Astrocyte (in vitro differentiated cells and primary cell): ENCODE measurements at regions not wholly inside any gene's neighbourhood (a gene's known extent, or its start where the extent isn't known, plus 50 kb on each side); places are given as distances from the start of the nearest gene placed in this dataset.

Experiments used
- DNase-seq: peaks from one replicate; pipeline ENCODE4 v3.0.0-alpha.2; 2010; ENCODE audit warnings: low read depth
- FAIRE-seq: peaks from 2 replicates; lab custom pipeline; 2011; peaks lifted over from hg19 to GRCh38; lab: Jason Lieb, UNC
- H2AFZ ChIP-seq: 2 replicates; pipeline ENCODE4 v1.6.0; 2012; ENCODE audit warnings: low read depth, low read length, inconsistent platforms
- H3K27ac ChIP-seq: 2 replicates; pipeline ENCODE4 v1.5.1; 2011; ENCODE audit warnings: low read depth, low read length, inconsistent platforms
- H3K27me3 ChIP-seq: 2 replicates; pipeline ENCODE4 v1.6.0; 2011; ENCODE audit warnings: low read length, inconsistent platforms; ENCODE audit not compliant: insufficient read depth
- H3K36me3 ChIP-seq: 2 replicates; pipeline ENCODE4 v1.5.1; 2011; ENCODE audit warnings: low read length, inconsistent platforms; ENCODE audit not compliant: insufficient read depth
- H3K4me1 ChIP-seq: 2 replicates; pipeline ENCODE4 v1.5.1; 2011; ENCODE audit warnings: low read length, inconsistent platforms; ENCODE audit not compliant: insufficient read depth
- H3K4me2 ChIP-seq: 2 replicates; pipeline ENCODE4 v1.6.0; 2012; ENCODE audit warnings: low read length, inconsistent platforms
- H3K4me3 ChIP-seq: 2 replicates; pipeline ENCODE4 v1.5.1; 2011; ENCODE audit warnings: low read depth, mild to moderate bottlenecking, low read length, inconsistent platforms; ENCODE audit not compliant: insufficient read depth
- H3K79me2 ChIP-seq: 2 replicates; pipeline ENCODE4 v1.6.0; 2012; ENCODE audit warnings: mild to moderate bottlenecking, low read length, inconsistent platforms; ENCODE audit not compliant: insufficient read depth
- H3K9ac ChIP-seq: 2 replicates; pipeline ENCODE4 v1.6.0; 2012; ENCODE audit warnings: mild to moderate bottlenecking, low read length, inconsistent platforms
- H3K9me3 ChIP-seq: 2 replicates; pipeline ENCODE4 v1.5.1; 2012; ENCODE audit warnings: low read depth, mild to moderate bottlenecking, low read length, inconsistent platforms; ENCODE audit not compliant: insufficient read depth
- H4K20me1 ChIP-seq: 2 replicates; pipeline ENCODE4 v1.6.0; 2012; ENCODE audit warnings: low read length, inconsistent platforms; ENCODE audit not compliant: insufficient read depth
- H3K27ac Mint-ChIP-seq: one replicate; pipeline ENCODE4 v1.8.0; 2021; ENCODE audit warnings: mild to moderate bottlenecking, mixed read lengths; ENCODE audit not compliant: unreplicated experiment
- H3K27me3 Mint-ChIP-seq: one replicate; pipeline ENCODE4 v1.8.0; 2021; ENCODE audit warnings: low read depth, mixed read lengths; ENCODE audit not compliant: unreplicated experiment
- H3K36me3 Mint-ChIP-seq: one replicate; pipeline ENCODE4 v1.8.0; 2021; ENCODE audit warnings: low read depth, mixed read lengths; ENCODE audit not compliant: unreplicated experiment
- H3K4me1 Mint-ChIP-seq: one replicate; pipeline ENCODE4 v1.8.0; 2021; ENCODE audit warnings: low read depth, mixed read lengths; ENCODE audit not compliant: unreplicated experiment
- H3K4me3 Mint-ChIP-seq: one replicate; pipeline ENCODE4 v1.8.0; 2021; ENCODE audit warnings: mild to moderate bottlenecking, moderate library complexity, mixed read lengths; ENCODE audit not compliant: unreplicated experiment
- H3K9me3 Mint-ChIP-seq: one replicate; pipeline ENCODE4 v1.8.0; 2021; ENCODE audit warnings: mild to moderate bottlenecking, mixed read lengths; ENCODE audit not compliant: unreplicated experiment
- EZH2 ChIP-seq: IDR thresholded peaks from 2 replicates; pipeline ENCODE4 v1.6.1; 2012; ENCODE audit warnings: mild to moderate bottlenecking, low read length, inconsistent platforms; ENCODE audit not compliant: insufficient read depth
- TF ChIP-seq, protein P1 (sequence below): IDR thresholded peaks from 2 replicates; pipeline ENCODE4 v1.5.1; 2011; ENCODE audit warnings: low read depth, mild to moderate bottlenecking, inconsistent platforms, low read length, moderate library complexity; ENCODE audit not compliant: insufficient read depth

DNA sequence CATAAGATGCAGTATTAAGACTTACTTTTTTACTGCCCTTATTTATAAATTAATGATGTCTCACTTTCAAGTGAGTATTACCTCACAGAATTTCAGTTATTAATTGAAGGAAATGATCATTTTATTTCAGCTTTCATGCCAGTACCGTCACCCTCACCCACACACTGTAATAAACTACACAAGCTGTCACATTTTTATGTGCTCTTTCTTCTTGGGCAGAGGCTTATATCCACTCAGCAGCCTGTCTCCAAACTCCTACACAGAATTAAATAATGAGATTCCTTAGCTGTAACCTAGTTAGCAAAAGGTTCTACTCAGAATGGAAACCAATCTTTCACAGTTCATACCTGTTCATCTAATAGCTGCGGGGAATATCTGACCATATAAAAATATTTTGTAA, 1915.8 kb upstream of the CDH6 start:
- no peak for TF ChIP-seq EZH2
- TF ChIP-seq, protein P1, sequence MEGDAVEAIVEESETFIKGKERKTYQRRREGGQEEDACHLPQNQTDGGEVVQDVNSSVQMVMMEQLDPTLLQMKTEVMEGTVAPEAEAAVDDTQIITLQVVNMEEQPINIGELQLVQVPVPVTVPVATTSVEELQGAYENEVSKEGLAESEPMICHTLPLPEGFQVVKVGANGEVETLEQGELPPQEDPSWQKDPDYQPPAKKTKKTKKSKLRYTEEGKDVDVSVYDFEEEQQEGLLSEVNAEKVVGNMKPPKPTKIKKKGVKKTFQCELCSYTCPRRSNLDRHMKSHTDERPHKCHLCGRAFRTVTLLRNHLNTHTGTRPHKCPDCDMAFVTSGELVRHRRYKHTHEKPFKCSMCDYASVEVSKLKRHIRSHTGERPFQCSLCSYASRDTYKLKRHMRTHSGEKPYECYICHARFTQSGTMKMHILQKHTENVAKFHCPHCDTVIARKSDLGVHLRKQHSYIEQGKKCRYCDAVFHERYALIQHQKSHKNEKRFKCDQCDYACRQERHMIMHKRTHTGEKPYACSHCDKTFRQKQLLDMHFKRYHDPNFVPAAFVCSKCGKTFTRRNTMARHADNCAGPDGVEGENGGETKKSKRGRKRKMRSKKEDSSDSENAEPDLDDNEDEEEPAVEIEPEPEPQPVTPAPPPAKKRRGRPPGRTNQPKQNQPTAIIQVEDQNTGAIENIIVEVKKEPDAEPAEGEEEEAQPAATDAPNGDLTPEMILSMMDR: no peak
- Histone ChIP-seq H3K9me3 (no peaks in the 10 kb centered on the region), H3K4me3 (no peak overlapping the region), H3K4me1 (no peaks in the 10 kb centered on the region), H4K20me1 (no peaks in the 10 kb centered on the region), H3K27me3 (no peaks in the 10 kb centered on the region), H3K27ac (no peak overlapping the region), H3K9ac (no peak overlapping the region), H3K36me3 (no peaks in the 10 kb centered on the region), H2AFZ (no peak overlapping the region), H3K4me2 (no peak overlapping the region), H3K79me2 (no peaks in the 10 kb centered on the region)
- H3K4me1 Mint-ChIP-seq: no peaks in the 10 kb centered on the region
- no peak overlapping the region for H3K27ac Mint-ChIP-seq
- no peak for FAIRE-seq
- H3K36me3 Mint-ChIP-seq: no peaks in the 10 kb centered on the region
- H3K27me3 Mint-ChIP-seq: no peaks in the 10 kb centered on the region
- peaks cover 3% of the 10 kb centered on the region for H3K9me3 Mint-ChIP-seq
- no peak for DNase-seq
- no peak overlapping the region for H3K4me3 Mint-ChIP-seq

GRCh38 chr5:29276371-29276770, 1917.1 kb upstream of the CDH6 start:
- no peaks in the 10 kb centered on the region for H3K79me2 ChIP-seq
- Mint-ChIP-seq H3K4me3 (no peak overlapping the region), H3K27me3 (no peaks in the 10 kb centered on the region), H3K9me3 (peaks cover 4% of the 10 kb centered on the region), H3K36me3 (no peaks in the 10 kb centered on the region), H3K27ac (no peak overlapping the region), H3K4me1 (no peaks in the 10 kb centered on the region)
- H3K9me3 ChIP-seq: no peaks in the 10 kb centered on the region
- H3K4me1 ChIP-seq: no peaks in the 10 kb centered on the region
- H4K20me1 ChIP-seq: no peaks in the 10 kb centered on the region
- no peak for TF ChIP-seq EZH2
- TF ChIP-seq, protein P1: no peak
- no peaks in the 10 kb centered on the region for H3K27me3 ChIP-seq
- no peak overlapping the region for H3K4me3 ChIP-seq
- H3K4me2 ChIP-seq: no peak overlapping the region
- H3K36me3 ChIP-seq: no peaks in the 10 kb centered on the region
- no peak overlapping the region for H3K27ac ChIP-seq
- DNase-seq (no peak), FAIRE-seq (no peak)
- no peak overlapping the region for H2AFZ ChIP-seq
- H3K9ac ChIP-seq: no peak overlapping the region

GRCh38 chr5:29263915-29264351, 1929.6 kb upstream of the CDH6 start:
- no peak for FAIRE-seq
- H3K4me3 Mint-ChIP-seq: no peak overlapping the region
- H3K9me3 Mint-ChIP-seq: no peaks in the 10 kb centered on the region
- Histone ChIP-seq H2AFZ (no peak overlapping the region), H3K27ac (no peak overlapping the region), H3K9ac (no peak overlapping the region), H3K9me3 (no peaks in the 10 kb centered on the region), H4K20me1 (no peaks in the 10 kb centered on the region), H3K36me3 (no peaks in the 10 kb centered on the region), H3K79me2 (no peaks in the 10 kb centered on the region), H3K27me3 (no peaks in the 10 kb centered on the region), H3K4me3 (no peak overlapping the region), H3K4me1 (no peaks in the 10 kb centered on the region), H3K4me2 (no peak overlapping the region)
- TF ChIP-seq, protein P1: no peak
- TF ChIP-seq EZH2: no peak
- no peaks in the 10 kb centered on the region for H3K27me3 Mint-ChIP-seq
- no peaks in the 10 kb centered on the region for H3K36me3 Mint-ChIP-seq
- peak overlapping the region; percentile 82 for H3K27ac Mint-ChIP-seq
- peaks cover 9% of the 10 kb centered on the region for H3K4me1 Mint-ChIP-seq
- no peak for DNase-seq
